ENCODE measurements at regions not wholly inside any gene's neighbourhood (a gene's known extent, or its start where the extent isn't known, plus 50 kb on each side); places are given as distances from the start of the nearest gene placed in this dataset.

DNA sequence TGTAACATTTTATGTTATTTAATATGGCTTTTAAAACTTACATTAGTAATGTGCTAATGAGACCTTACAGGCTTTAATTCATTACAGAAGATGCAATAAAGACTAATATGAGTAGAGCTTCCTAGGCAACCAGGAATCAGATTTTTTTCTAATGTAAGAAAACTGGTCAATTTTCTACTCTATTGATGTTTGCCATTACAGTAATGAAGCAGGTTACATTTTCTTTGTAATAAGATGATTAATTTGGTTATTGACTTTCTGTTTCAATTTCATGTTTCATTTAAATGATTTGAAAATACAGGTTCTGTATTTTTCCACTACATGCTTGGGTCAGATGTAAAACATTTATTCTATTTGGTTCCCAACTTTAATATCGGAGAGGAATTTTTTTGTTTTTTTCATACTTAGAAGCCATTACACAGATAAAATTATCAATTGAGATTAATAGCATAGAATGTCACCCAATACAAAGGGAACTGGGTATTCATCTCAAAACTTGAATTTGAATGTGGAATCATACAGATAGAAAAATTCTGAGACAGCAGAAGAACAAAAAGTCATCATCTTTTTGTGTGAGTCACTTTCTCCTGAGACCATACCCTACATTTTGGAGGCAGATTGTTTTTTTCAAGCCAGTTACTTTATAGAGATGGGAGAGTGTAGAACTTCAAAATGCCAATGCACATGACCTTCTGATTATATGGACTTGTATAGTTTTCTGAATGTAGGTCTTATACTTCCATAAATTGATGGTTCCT is 133.6 kb upstream of the HMHB1 start:
- intact Hi-C loops (cut with DNase I; ENCODE audit: low total_unique reads), result no loop called here
- no peak for DNase-seq
- Histone ChIP-seq H3K27me3 (no peaks in the 10 kb centered on the region), H3K4me3 (no peak overlapping the region), H3K9me3 (no peaks in the 10 kb centered on the region), H3K4me1 (peaks cover 0 to 18% (median 9%) of the 10 kb centered on the region in 4 donors), H3K36me3 (no peaks in the 10 kb centered on the region), H3K27ac (no peak overlapping the region)
- WGBS, 5 donors, result 90 to 97% (median 93%) methylated on average over 1 of the region's 1 CpG
- TF ChIP-seq, protein P1, sequence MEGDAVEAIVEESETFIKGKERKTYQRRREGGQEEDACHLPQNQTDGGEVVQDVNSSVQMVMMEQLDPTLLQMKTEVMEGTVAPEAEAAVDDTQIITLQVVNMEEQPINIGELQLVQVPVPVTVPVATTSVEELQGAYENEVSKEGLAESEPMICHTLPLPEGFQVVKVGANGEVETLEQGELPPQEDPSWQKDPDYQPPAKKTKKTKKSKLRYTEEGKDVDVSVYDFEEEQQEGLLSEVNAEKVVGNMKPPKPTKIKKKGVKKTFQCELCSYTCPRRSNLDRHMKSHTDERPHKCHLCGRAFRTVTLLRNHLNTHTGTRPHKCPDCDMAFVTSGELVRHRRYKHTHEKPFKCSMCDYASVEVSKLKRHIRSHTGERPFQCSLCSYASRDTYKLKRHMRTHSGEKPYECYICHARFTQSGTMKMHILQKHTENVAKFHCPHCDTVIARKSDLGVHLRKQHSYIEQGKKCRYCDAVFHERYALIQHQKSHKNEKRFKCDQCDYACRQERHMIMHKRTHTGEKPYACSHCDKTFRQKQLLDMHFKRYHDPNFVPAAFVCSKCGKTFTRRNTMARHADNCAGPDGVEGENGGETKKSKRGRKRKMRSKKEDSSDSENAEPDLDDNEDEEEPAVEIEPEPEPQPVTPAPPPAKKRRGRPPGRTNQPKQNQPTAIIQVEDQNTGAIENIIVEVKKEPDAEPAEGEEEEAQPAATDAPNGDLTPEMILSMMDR (IDR thresholded peaks at IDR 0.05), result no peak
- TF ChIP-seq POLR2AphosphoS5 (IDR thresholded peaks at IDR 0.05), result no peak
- no peak for TF ChIP-seq POLR2A (IDR thresholded peaks at IDR 0.05)
- TF ChIP-seq EP300 (IDR thresholded peaks at IDR 0.05), result no peak

DNA sequence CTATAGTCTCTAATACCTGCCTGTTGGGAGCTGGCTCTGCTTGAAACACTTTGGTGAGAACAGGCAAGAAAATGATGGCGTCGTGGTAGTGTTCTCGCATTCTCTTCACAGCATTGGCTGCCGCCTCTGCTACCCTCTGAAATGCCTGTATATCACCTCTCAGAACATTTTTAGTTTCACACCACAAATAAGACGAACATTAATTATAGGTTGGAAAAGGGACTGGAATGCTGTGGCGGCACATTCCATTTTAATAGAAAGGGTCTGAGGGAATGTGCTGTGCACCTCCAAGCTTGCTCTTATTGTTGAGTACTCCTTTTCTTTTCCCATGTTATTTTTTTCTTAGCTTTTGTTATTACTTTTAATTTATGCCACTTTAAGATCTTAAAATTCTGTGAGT is 134.6 kb upstream of the HMHB1 start:
- Histone ChIP-seq H3K4me3 (no peak overlapping the region), H3K9me3 (no peaks in the 10 kb centered on the region), H3K4me1 (peaks cover 0 to 15% (median 6%) of the 10 kb centered on the region in 4 donors), H3K27me3 (no peaks in the 10 kb centered on the region), H3K27ac (no peak overlapping the region), H3K36me3 (no peaks in the 10 kb centered on the region)
- WGBS, 5 donors, result 94 to 98% (median 96%) methylated on average over 6 of the region's 6 CpGs
- TF ChIP-seq EP300 (IDR thresholded peaks at IDR 0.05) (no peak), POLR2A (IDR thresholded peaks at IDR 0.05) (no peak), POLR2AphosphoS5 (IDR thresholded peaks at IDR 0.05) (no peak)
- TF ChIP-seq, protein P1 (IDR thresholded peaks at IDR 0.05), result no peak
- intact Hi-C loops (cut with DNase I; ENCODE audit: low total_unique reads), result no loop called here
- no peak for DNase-seq

DNA sequence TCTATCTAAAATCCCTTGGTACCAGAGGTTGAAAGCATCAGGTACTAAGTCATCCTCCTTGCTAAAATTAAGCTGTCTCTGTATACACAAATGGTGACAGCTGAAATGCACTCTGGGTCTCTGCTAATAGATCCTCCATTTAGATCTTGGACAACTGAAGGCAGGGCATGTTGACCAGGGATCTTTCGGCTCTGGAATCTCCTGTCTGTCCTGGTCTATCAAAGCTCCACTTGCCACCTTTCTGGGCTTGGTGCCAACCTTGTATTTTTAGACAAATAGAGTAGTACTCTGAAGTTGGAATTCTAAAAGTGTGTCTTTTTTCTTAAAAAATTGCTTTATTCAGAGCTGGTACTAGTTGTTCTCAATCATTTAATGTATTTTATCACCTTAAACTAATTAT is 135.2 kb upstream of the HMHB1 start:
- WGBS, 5 donors, result 51 to 82% (median 53%) methylated on average over 1 of the region's 1 CpG
- H3K4me3 ChIP-seq, result no peak overlapping the region
- TF ChIP-seq, protein P1 (IDR thresholded peaks at IDR 0.05), result no peak
- no peak for TF ChIP-seq POLR2AphosphoS5 (IDR thresholded peaks at IDR 0.05)
- peaks cover 0 to 15% (median 6%) of the 10 kb centered on the region in 4 donors for H3K4me1 ChIP-seq
- intact Hi-C loops (cut with DNase I; ENCODE audit: low total_unique reads), result no loop called here
- no peak for DNase-seq
- no peaks in the 10 kb centered on the region for H3K27me3 ChIP-seq
- H3K36me3 ChIP-seq, result no peaks in the 10 kb centered on the region
- H3K9me3 ChIP-seq, result no peaks in the 10 kb centered on the region
- no peak overlapping the region for H3K27ac ChIP-seq

DNA sequence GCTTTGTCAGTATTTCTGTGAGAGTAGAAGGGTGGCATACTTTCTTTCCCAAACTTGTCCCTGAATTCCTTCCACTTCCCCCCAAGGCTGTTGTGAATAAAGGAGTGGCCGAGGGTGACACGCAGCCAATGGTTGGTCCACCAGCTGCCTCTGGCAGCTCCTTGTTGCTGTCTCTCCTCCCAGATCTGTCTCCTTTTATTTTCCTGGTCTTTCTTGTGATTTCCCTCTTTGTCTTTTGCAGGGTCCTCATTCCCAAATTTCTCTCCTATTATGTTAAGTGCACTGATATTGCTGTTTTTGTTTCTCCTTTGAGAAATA is 137.5 kb upstream of the HMHB1 start:
- no peak overlapping the region for H3K27ac ChIP-seq
- peaks cover 0 to 15% (median 6%) of the 10 kb centered on the region in 4 donors for H3K4me1 ChIP-seq
- H3K9me3 ChIP-seq, result no peaks in the 10 kb centered on the region
- DNase-seq, result no peak
- 61 to 89% (median 75%) methylated on average over 2 of the region's 2 CpGs for WGBS, 5 donors
- no peaks in the 10 kb centered on the region for H3K27me3 ChIP-seq
- H3K4me3 ChIP-seq, result no peak overlapping the region
- intact Hi-C loops (cut with DNase I; ENCODE audit: low total_unique reads), result no loop called here
- TF ChIP-seq, protein P1 (IDR thresholded peaks at IDR 0.05), result no peak
- TF ChIP-seq POLR2A (IDR thresholded peaks at IDR 0.05) (no peak), POLR2AphosphoS5 (IDR thresholded peaks at IDR 0.05) (no peak), EP300 (IDR thresholded peaks at IDR 0.05) (no peak)
- H3K36me3 ChIP-seq, result no peaks in the 10 kb centered on the region
